GM21529 (cell line): ENCODE measurements at regions not wholly inside any gene's neighbourhood (a gene's known extent, or its start where the extent isn't known, plus 50 kb on each side); places are given as distances from the start of the nearest gene placed in this dataset.
"Not testable (repeated sequence)": the region's sequence is repeated elsewhere in the genome, so short reads cannot be mapped to it uniquely, and the experiment has no call there.

ENCODE experiments used
- ATAC-seq: cut with Tn5 transposase; IDR thresholded peaks from one replicate; pipeline ENCODE4 v1.9.1; 2021; ENCODE audit not compliant: unreplicated experiment

GRCh38 chr7:69217516-69218350 lies 380.5 kb upstream of the AUTS2 start:
- no peak for ATAC-seq

DNA sequence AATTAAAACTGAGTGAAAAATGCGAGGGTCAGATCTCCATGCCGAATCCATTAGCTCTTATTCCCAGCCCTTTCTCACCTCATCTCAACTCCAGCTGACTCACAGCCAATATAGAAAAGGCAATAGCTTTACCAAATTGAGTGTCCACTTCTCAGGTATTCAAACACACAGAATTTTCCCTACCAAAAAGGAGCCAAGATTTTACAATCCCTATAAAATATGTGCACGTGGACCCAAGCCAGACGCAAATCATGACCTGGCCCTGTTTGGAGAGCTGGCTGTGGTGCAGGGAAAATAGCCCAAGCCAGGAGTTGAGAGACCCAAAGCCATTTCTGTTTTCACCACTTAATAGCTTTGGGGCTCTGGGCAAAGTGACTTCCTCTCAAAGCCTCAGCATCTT lies 379.7 kb upstream of the AUTS2 start:
- ATAC-seq = no peak

DNA sequence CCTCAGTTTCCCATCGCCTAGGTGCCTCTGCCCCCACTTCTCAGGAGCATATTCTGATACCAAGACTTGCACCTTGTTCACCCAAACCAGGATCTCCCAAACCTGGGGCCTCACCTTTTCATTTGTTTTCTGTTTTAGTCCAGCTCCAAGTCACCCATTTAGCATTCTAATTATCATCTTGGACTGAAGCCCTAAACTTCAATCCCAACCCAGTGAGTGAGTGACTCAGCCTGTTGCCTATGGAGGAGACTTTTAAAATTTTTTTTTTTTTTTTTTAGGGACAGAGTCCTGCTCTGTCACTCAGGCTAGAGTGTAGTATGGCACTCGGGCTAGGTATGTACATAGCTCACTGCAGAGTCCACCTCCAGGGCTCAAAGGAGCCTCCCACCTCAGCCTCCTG lies 378.9 kb upstream of the AUTS2 start:
- ATAC-seq = no peak

GRCh38 chr7:69225259-69225943 lies 372.9 kb upstream of the AUTS2 start:
- no peak for ATAC-seq

DNA sequence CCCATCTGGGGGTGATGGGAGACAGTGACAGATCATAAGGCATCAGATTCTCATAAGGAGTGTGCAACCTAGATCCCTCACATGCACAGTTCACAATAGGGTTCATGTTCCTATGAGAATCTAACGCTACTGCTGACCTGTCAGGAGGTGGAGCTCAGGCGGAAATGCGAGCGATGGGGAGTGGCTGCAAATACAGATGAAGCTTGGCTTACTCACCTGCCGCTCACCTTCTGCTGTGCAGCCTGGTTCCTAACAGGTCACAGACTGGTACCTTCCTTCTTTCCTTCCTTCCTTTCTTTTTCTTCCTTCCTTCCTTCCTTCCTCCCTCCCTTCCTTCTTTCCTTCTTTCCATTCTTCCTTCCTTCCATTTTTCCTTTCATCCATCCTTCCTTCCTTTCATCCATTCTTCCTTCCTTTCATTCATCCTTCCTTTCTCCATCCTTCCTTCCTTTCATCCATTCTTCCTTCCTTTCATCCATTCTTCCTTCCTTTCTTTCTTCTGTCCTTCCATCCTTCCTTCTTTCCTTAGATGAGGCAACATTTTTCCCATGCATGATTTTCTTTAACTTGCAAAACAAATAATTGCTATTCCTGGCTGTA lies 370.0 kb upstream of the AUTS2 start:
- no peak for ATAC-seq

GRCh38 chr7:69232445-69233376 lies 365.6 kb upstream of the AUTS2 start:
- ATAC-seq = no peak

DNA sequence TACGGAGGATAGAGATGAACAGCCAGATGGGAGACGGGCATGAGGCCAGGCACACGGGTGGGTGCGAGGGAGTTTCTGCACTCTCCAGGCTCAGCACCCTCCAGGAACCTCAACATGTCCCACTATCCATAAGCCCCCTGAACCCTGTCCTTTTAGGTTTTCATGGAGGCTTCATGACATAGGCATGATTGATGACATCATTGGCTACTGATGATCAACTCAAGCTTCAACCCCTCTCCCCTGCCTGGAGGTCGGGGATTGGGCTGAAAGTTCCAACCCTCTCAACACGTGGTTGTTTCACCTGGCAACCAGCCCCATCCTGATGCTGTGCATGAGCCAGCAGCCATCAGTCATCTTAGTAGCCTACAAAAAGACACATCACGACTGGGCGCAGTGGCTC lies 360.7 kb upstream of the AUTS2 start:
- ATAC-seq = no peak

- no peak for ATAC-seq
Measured at GRCh38 chr7:69243016-69243415, 355.3 kb upstream of the AUTS2 start.

DNA sequence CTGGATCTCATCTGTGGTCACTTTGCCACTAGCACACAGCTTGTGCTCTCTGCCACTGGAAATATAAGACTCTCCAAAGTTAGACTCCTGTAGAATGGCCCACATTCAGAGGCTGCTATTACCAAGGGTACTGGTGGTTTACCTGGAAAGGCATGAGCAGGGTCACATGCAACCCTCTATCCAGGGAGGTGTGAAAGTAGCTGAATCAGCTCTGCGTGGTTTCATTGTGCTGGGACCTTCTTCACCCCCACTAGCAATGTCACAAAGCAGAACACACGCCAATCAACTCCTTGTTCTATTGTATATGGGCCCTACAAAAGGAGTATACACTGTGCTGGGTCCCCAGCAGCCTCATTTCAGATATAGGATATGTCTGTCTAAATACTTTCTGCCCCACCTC lies 353.6 kb upstream of the AUTS2 start:
- no peak for ATAC-seq

GRCh38 chr7:69245646-69246045 lies 352.6 kb upstream of the AUTS2 start:
- ATAC-seq = no peak

DNA sequence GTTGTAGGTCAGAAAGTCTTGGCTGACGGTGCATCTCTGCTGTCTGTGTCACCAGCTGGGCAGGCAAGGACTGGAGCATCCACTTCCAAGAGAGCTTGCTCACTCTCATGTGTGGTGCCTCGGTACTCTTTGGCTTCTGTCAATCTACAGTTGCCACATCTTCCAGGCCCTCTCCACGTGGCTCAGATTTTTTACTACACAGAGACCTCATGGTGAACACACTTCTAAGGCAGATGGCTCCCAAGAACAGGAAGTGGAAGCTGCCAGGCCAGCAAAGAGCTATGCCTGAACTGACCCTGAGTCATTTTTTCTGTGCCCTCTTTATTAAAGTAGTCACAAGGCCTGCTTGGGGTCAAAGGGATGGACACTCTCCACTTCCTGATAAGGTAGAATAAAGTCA lies 351.5 kb upstream of the AUTS2 start:
- ATAC-seq = no peak

DNA sequence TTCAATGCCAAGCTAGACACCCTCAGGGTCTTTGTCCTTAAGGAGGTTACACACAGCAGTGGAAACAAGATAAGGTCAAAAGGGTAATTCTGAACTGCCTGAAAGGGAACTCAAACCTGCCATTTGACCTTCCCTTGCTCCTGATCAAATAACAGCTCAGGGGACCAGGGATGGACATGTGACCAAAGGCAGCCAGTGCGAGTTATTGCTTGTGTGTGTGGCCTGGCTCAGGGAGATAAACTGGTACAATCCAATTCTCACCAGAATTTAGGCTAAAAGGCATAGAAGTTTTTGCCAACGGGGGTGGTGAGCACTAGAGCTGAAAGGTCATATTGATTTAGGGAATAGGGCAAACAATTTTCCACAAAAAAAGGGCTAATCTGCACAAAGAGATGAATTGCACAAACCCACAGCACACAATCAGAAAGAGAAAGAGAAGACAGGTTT lies 349.9 kb upstream of the AUTS2 start:
- ATAC-seq = not testable (repeated sequence)

DNA sequence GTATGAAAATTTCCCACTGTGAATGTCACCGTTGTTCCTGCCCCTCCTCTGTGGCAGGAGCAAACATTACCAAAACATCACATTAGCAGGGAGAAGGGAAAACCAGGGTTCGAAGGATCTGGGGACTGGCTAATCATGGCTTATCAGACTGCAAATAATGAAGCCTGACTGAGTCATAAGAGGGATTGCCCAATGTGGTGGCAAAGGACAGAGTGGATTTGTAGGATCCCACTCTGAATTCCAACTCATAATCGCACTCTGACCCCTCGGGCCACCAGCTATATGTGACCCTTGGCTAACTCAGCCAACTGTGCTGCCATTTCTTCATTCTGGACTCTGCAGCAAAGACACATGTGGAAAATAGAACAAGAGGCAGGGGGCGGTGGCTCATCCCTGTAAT lies 347.3 kb upstream of the AUTS2 start:
- ATAC-seq = no peak

DNA sequence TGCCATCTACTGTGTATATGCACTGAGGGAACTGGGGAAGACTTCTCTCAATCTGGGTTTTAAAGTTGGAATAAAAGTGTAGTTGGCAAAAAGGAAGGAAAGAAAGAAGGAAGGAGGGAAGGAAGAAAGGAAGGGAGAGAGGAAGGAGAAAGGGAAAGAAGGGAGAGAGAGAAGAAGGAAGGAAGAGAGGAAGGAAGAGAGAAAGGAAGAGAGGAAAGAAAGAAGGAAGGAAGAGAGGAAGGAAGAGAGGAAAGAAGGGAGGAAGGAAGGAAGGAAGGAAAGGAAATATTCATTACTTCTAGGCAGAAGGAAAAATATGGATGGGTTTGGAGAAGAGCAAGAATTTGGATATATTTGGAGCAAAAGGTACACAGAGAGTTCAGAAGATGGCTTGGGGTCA lies 343.6 kb upstream of the AUTS2 start:
- no peak for ATAC-seq

DNA sequence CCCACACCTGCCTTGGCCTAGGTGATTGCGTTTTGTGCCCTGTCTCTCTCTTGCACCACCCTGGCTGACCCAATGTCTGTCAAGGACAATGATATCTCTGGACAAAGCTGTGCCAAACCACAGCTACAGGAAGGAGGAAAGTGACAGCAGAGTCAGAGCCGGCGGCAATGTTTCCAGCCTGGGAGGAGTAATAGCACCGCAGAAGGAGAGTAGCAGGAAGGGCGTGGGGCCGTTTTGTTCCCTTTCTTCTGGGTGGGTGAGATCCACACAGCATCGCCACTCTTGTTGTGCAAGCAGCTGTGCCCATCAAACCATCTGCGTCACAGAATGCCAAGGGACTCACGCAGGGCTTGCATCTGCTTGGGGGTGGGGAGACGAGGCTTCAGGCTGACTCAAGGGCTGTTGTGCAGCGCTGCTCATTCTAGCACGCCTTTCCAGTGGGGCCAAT lies 341.6 kb upstream of the AUTS2 start:
- ATAC-seq = no peak

DNA sequence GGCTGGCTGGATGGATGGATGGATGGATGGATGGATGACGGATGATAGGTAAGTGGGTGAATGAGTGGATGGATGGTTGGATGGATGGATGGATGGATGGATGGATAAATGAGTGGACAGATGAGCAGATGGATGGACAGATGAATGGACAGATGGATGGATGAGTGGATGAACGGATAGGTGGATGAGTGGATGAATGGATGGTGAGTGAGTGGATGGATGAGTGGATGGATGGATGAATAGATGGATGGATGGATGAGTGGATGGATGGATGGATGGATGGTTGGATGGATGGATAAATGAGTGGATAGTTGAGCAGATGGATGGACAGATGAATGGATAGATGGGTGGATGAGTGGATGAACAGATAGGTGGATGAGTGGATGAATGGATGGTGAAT lies 340.7 kb upstream of the AUTS2 start:
- ATAC-seq = no peak

DNA sequence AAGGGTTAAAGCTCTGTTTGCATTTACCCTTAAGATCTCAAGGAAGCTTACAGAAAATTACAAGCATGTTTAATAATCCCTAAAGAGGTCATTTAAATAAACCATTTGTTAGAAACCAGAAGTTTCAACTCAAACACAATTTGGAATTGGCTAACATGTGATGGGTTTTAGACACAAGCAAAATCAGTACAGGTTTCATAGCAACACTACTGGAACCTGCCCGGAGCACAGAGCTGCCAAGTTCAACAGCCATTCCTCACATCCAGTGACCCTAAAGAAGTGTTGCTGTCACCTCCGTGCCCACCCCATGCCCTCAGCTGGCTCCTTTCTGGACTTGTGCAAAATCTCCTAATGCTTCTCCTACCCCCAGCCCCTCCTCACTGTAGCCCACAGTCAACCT lies 338.8 kb upstream of the AUTS2 start:
- no peak for ATAC-seq

- ATAC-seq = no peak
Measured at GRCh38 chr7:69260023-69260422, 338.3 kb upstream of the AUTS2 start.

GRCh38 chr7:69263550-69263949 lies 334.7 kb upstream of the AUTS2 start:
- no peak for ATAC-seq

DNA sequence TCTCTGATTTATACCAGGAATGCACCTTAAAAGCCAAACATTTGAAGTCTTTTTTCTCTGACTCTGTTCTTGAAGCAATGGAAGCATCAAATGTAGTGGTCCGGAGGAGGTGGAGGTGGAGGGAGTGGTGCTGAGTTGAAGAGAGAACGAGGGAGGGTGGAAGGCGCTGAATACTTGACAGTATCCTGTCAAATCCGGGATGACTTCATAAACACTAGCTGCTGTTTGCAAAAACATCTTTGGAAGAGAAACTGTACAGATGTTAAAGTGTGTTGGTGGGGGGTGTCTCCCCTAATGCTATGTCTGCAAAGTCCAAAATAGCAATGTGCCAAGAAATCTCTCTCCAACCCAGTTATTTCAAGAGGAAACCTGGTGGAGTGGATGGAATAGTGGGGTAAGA lies 328.5 kb upstream of the AUTS2 start:
- ATAC-seq = no peak

DNA sequence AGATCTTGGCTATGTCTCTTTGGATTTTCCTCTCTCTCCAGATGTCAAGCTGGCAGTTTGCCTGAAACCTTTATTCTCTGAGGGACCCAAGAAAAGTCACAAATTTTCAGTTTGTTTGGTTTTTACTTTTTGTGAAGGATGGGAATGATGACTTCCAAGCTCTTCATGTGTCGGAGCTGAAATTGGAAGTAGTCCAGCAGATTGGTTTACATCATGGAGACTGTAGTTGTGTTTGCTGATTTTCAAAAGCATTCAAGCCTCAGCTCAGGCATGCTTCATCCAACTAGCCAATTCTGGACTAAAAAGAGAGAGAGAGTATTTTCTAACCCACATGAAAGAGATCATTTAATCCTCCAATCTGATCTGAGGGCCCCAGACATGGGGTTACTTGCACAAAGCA lies 326.2 kb upstream of the AUTS2 start:
- no peak for ATAC-seq
